ENCODE measurements at regions not wholly inside any gene's neighbourhood (a gene's known extent, or its start where the extent isn't known, plus 50 kb on each side); places are given as distances from the start of the nearest gene placed in this dataset.
"Not testable (repeated sequence)": the region's sequence is repeated elsewhere in the genome, so short reads cannot be mapped to it uniquely, and the experiment has no call there.

- H3K36me3 ChIP-seq; H3K4me3 ChIP-seq; DNase-seq; H3K27me3 ChIP-seq; intact Hi-C loops (cut with DNase I); H3K9ac ChIP-seq (ENCODE audit: low read depth in 2 of 2, low read length in 2 of 2); H3K4me1 ChIP-seq; H3K27ac ChIP-seq; H3K9me3 ChIP-seq: not testable (repeated sequence)
Measured at GRCh38 chr2:87573386-87574192, 174.3 kb upstream of the PLGLB2 start.

DNA sequence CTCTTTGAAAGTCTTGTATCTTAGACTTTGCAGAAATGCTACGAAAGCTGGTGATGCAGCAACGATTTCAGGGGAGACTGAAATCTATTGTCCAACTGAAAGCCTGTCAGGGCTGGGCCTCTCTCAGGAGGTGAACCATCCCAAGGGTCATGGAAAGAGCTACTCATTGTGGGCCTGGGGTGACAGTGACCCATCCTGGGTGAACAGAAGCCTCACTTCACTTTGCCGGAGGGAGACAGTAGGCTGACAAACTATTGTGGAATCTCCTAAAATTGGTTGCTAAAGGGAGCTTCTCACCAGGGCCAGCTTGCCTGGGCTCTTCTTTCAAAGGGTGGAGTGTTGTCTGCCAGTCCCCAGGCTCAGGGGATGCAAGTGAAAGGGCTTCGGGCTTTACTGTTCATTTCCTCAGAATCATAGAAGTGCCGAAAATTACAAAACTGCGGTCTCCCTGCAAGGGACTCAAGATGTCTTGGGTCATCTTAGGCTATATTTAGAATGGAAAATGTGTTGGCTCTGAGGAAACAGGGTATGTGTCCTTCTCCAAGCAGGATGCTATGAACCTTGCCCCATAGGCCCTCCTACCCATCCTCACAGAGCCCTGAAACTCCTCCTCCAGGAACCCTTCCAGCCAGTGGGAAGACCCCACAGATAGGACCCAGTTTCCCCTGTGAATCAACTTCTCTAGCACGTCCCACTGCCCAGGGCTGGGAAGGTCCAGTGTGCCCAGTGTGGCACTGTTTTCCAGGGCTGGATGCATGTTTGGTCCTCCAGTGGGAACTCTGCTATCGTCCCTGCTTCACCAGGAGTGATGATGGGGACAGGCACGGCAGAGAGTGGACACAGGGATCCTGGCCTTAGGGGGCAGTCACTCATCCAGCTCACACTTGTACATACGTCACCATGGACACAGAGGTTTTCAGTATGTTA, 173.4 kb upstream of the PLGLB2 start:
- intact Hi-C loops (cut with DNase I); DNase-seq; H3K27ac ChIP-seq: not testable (repeated sequence)

GRCh38 chr2:87575138-87575537, 172.7 kb upstream of the PLGLB2 start:
- H3K27ac ChIP-seq; H3K4me1 ChIP-seq; H3K9me3 ChIP-seq; H3K36me3 ChIP-seq; H3K9ac ChIP-seq (ENCODE audit: low read depth in 2 of 2, low read length in 2 of 2); H3K4me3 ChIP-seq; DNase-seq; intact Hi-C loops (cut with DNase I); H3K27me3 ChIP-seq: not testable (repeated sequence)

More for the DNA sequence above, 173.4 kb upstream of the PLGLB2 start:
- not testable (repeated sequence) for H3K27me3 ChIP-seq; H3K36me3 ChIP-seq; H3K9ac ChIP-seq (ENCODE audit: low read depth in 2 of 2, low read length in 2 of 2); H3K4me3 ChIP-seq; H3K4me1 ChIP-seq; H3K9me3 ChIP-seq

DNA sequence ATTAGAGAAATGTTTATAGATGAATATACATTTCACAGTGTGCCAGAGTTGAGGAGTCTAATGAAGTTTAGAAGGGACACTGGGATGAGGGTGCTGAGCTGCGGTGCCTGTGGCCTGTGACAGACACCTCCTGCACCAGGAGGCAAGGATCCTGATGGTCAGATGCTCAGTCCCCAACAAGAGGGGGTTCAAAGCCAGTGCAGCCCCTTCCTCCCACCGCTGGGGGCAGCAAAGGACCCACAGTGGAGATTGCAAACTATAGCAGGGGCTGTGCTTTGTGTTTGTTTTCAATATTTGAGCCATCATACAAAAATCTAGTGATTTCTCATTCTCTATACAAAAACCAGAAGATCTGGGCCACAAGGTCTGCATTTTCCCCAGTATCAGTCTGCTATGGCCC, 170.5 kb upstream of the PLGLB2 start:
- H3K27me3 ChIP-seq; H3K4me1 ChIP-seq; H3K36me3 ChIP-seq; H3K4me3 ChIP-seq; DNase-seq; H3K27ac ChIP-seq; H3K9me3 ChIP-seq; intact Hi-C loops (cut with DNase I); H3K9ac ChIP-seq (ENCODE audit: low read depth in 2 of 2, low read length in 2 of 2): not testable (repeated sequence)

DNA sequence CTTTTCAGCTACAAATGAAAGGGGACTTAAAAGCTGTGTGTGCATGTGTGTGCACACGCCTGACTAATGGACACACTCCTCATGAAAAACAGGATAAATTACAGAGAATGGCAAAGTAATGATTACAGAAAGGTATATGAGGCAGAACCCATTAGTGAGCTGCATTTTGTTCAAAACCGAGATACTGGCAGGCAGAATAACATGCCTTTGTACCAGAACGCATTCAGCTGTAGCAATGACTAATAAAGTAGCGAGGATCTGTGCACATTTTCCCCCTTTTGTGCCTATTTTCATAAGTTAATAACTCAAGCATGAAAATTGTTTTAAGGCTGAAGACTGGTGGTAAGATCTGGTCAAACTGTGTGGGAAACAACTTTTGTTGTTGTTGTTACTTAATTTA, 165.7 kb upstream of the PLGLB2 start:
- H3K36me3 ChIP-seq; intact Hi-C loops (cut with DNase I); H3K4me3 ChIP-seq; H3K27me3 ChIP-seq; H3K27ac ChIP-seq; DNase-seq; H3K4me1 ChIP-seq; H3K9me3 ChIP-seq; H3K9ac ChIP-seq (ENCODE audit: low read depth in 2 of 2, low read length in 2 of 2): not testable (repeated sequence)

DNA sequence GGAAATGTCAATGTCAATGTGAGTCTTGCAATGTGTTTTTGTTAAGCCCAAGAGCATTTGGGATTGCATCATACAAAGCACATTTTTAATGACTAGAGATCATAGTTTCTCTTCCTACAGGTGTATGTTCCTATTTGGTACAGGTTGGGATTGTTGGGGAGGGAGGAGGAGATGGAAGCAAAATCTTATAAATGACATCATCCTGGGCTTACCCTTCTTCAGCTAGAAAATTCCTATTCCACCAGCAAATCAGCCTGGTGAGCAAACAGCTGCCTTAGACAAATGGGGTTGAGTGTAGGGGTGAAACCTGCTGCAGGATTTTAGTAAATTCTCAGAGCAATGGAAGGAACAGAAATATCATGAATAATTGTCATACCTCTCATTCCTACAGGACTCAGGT, 165.3 kb upstream of the PLGLB2 start:
- H3K4me1 ChIP-seq; H3K9ac ChIP-seq (ENCODE audit: low read depth in 2 of 2, low read length in 2 of 2); H3K4me3 ChIP-seq; H3K27ac ChIP-seq; H3K9me3 ChIP-seq; intact Hi-C loops (cut with DNase I); H3K36me3 ChIP-seq; H3K27me3 ChIP-seq; DNase-seq: not testable (repeated sequence)

DNA sequence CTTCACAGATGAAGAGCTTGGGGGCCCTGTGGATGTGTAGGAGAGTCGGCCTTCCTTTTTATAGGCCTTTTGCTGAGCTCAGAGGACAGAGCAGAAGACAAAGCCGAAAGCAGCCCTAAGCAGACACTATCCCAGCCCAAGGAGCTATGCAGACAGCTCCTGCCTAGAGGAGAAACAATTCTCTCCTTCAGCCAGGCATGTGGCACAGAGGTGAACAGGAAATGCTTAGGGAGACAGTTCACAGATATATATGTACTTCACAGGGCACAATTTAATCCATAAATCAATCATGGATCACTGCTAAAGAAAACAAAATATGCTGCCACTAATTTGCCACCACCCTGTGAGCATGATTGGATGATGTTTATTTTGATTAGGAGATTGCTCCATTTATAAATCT, 164.5 kb upstream of the PLGLB2 start:
- H3K9me3 ChIP-seq; H3K36me3 ChIP-seq; H3K27me3 ChIP-seq; H3K4me3 ChIP-seq; intact Hi-C loops (cut with DNase I); DNase-seq; H3K9ac ChIP-seq (ENCODE audit: low read depth in 2 of 2, low read length in 2 of 2); H3K4me1 ChIP-seq; H3K27ac ChIP-seq: not testable (repeated sequence)

- not testable (repeated sequence) for H3K27ac ChIP-seq
Measured at GRCh38 chr2:87583803-87584202, 164.1 kb upstream of the PLGLB2 start.

GRCh38 chr2:87584268-87584906, 163.5 kb upstream of the PLGLB2 start:
- DNase-seq; H3K36me3 ChIP-seq; H3K27me3 ChIP-seq; H3K9ac ChIP-seq (ENCODE audit: low read depth in 2 of 2, low read length in 2 of 2); H3K4me3 ChIP-seq; H3K4me1 ChIP-seq; intact Hi-C loops (cut with DNase I); H3K27ac ChIP-seq; H3K9me3 ChIP-seq: not testable (repeated sequence)

More at GRCh38 chr2:87583803-87584202, 164.1 kb upstream of the PLGLB2 start:
- intact Hi-C loops (cut with DNase I); H3K36me3 ChIP-seq; H3K9ac ChIP-seq (ENCODE audit: low read depth in 2 of 2, low read length in 2 of 2); H3K27me3 ChIP-seq; H3K4me3 ChIP-seq; H3K9me3 ChIP-seq; DNase-seq; H3K4me1 ChIP-seq: not testable (repeated sequence)

DNA sequence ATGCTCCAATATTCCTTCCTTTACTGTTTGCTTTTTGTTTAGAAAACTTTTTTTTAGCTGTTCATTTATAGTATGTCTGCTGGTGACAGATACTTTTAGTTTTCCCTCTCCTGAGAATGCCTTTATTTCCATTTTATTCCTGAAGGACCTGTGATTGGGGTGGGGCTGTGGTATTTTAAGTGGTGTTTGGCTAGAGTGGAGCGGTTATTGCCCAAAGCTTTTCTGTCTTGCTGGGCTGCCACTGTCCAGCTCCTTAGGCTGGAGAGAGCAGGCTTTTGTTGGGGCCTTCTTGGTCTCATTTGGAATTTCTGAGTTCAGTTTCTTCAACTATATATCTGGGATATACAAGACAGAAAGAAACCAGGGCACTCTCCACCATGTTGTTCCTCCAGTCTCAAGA, 160.0 kb upstream of the PLGLB2 start:
- DNase-seq; H3K4me1 ChIP-seq; H3K9ac ChIP-seq (ENCODE audit: low read depth in 2 of 2, low read length in 2 of 2); H3K27ac ChIP-seq; H3K4me3 ChIP-seq; H3K9me3 ChIP-seq; H3K36me3 ChIP-seq; intact Hi-C loops (cut with DNase I); H3K27me3 ChIP-seq: not testable (repeated sequence)

- DNase-seq; H3K4me3 ChIP-seq; H3K4me1 ChIP-seq; H3K9ac ChIP-seq (ENCODE audit: low read depth in 2 of 2, low read length in 2 of 2); H3K9me3 ChIP-seq; H3K27ac ChIP-seq; H3K36me3 ChIP-seq; H3K27me3 ChIP-seq; intact Hi-C loops (cut with DNase I): not testable (repeated sequence)
Measured at GRCh38 chr2:87592974-87593373, 154.9 kb upstream of the PLGLB2 start.

DNA sequence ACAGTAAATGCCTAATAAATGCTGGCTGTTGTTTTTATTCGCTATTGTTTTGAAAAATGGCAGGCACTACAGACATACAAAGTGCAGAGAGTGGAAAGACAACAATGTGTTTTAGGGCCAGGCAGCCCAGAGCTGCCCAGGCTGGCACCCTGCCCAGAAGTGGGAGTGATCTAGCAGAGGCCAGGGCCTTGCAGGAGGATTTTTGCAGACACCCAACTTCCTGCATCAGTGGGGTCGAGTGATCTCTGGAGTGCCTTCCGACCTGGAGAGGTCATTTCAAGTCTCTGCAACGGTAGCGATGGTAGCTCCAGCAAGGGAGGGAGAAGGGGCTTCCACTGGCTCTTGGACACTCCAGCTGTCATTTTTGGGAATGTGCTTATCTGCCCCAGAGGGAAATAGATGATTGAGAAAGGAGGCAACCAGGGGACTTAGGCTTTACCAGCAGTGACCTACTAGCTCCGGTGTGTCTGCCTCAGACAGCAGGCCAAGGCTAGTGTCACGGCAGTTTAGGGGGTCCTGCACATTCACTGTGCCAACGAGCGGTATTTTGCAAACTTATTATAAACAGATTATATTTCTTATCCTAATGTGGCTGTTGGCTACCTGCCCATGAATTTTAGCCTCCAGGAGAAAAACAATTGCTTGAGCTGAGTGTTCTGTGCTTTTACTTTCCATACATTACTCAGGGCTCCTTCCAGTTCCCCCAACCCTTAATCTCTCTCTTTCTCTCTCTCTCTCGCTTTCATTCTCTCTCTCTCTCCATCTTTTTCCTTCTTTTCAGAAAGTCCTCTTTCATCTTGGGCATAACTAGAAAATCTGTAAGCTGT, 153.9 kb upstream of the PLGLB2 start:
- DNase-seq: peak; percentile 87
- H3K36me3 ChIP-seq; H3K4me1 ChIP-seq; H3K27ac ChIP-seq; H3K4me3 ChIP-seq; intact Hi-C loops (cut with DNase I); H3K9ac ChIP-seq (ENCODE audit: low read depth in 2 of 2, low read length in 2 of 2); H3K9me3 ChIP-seq; H3K27me3 ChIP-seq: not testable (repeated sequence)

Measured in colonic mucosa (tissue), 4 donors.